ENCODE measurements at regions not wholly inside any gene's neighbourhood (a gene's known extent, or its start where the extent isn't known, plus 50 kb on each side); places are given as distances from the start of the nearest gene placed in this dataset.
"Not testable (repeated sequence)": the region's sequence is repeated elsewhere in the genome, so short reads cannot be mapped to it uniquely, and the experiment has no call there.

GRCh38 chr4:153933915-153934687 is 145.2 kb upstream of the SFRP2 start:
- no peak for DNase-seq (ENCODE audit: low spot score)

DNA sequence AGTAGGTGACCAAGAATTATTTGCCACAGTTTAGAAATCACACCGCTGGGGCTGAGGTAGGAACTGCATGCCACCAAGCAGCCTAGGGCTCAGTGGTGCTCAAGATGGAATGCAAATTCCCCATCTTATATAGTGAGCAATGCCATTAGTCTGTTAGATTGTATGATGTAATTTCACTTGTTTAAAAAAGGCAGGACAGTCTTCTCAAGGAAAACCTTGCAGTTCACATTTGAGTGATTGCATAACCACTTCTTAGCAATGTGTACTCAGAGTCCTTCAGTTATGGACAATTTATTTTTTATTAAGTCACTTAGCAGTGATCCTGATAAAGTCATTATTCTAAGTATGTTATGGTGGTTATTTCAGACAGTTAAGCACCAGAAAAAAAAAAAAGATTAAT is 142.9 kb upstream of the SFRP2 start:
- no peak for DNase-seq (ENCODE audit: low spot score)

DNA sequence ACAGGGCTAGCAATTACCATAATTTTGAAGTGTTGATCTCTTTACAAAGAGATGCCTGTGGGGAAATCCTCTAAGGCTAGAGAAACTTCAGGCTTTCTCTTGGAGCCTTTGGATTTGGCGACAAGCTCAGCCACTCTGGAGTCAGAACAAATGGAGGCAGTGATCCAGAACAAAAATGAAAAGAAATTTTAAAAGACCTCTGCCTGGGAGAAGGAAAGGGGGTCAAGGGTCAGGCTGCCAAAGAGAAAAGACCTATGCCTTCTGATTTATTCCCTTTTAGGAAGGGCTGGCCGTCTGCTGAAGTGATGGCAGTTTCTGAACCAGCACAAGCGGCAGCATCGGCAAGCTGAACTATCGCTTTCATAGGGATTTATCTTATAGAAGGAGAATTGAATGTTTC is 140.8 kb upstream of the SFRP2 start:
- no peak for DNase-seq (ENCODE audit: low spot score)

DNA sequence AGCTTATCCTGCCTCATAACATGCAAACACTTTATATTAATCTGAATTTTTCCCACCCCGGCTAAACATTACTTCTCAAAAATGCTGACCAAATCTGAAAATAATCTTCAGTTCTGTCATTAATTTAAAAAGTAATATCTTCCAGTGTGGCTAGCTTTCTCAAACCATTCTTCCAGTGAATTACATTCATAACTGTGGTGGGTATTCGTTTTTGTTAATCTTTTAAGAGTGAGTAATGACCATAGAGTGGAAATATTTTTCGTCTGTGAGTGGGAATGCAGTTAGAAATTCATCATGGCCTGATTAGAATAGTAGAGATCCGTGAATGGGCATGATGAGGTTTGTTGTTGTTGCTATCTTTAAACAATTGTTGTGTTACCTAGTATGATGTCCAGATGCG is 138.6 kb upstream of the SFRP2 start:
- DNase-seq (ENCODE audit: low spot score): no peak

DNA sequence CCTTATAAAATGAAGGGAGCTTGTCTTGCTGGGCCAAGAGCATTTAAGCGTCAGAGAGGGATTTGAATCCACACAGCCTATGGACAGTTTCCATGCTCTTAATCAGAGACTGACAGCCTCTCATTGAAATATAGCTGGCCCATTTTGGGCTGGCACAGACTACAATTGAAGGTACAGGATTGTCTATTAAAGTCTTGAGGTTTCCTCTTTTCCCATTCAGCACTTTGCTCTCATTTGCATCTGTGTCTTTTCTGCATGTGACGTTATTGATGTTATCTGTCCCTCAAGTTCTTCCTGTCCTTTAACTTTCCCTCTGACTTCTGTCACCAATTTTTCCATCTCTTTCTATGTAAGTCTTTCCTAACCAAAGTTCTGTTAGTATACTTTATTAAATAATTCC is 133.3 kb upstream of the SFRP2 start:
- DNase-seq (ENCODE audit: low spot score): no peak

GRCh38 chr4:153919667-153920066 is 130.8 kb upstream of the SFRP2 start:
- no peak for DNase-seq (ENCODE audit: low spot score)

- DNase-seq (ENCODE audit: low spot score): no peak
Measured at GRCh38 chr4:153916273-153916755, 127.4 kb upstream of the SFRP2 start.

- DNase-seq (ENCODE audit: low spot score): no peak
Measured at GRCh38 chr4:153912301-153912700, 123.4 kb upstream of the SFRP2 start.

DNA sequence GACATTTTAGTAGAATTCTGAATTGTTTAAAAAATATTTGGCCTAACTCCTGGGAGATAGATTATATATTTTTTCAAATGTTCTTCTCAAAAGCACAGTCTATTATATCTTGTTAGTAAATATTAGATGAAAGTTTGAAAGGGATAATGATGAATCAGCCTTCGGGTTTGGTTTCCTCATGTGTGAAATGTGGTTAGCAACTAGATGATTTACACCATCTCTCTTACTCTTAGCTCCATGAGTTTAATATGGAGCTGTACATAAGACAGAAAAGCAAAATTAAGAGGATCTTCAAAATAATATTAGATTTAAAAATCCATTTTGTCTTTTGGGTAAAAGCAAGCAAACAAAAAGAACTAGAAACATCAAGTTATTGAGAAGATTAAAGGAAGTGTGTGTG is 120.8 kb upstream of the SFRP2 start:
- DNase-seq (ENCODE audit: low spot score): no peak

DNA sequence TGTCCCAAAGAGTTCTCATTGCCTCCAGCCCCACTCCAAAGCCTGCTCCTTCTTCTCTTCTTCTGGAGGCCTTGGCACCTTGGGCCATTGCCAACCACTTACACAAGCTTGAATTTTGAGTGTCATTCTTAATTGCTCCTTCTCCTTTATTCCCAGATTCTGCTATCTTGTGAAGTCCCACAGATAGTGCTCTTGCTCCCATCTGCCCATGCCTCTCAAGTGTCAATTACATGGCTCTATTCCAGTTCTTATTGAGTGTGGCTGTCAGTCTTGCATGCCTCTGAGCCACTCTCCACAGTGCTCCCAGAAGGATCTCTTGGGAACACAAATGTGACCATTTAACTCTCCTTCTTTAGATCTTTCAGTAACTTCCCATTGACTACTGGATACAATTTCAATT is 117.3 kb upstream of the SFRP2 start:
- DNase-seq (ENCODE audit: low spot score): no peak

DNA sequence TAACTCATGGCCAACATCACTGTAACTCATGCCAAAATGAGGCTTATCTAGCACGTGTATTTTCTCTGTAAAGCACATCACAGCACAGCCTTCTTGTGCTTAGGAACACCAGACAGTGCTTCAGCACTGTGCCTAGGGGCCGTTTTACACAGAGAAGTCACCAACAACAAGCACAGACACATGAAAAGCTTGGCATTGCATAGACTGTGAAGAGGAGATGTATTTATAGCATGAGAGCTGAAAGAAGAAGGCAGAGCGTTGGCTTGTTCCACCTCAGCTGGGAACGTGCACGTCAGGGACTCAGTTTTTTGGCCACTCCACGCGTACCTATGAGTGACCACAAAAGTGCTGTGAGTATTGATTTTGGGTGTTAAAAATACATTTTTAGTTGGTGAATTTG is 116.3 kb upstream of the SFRP2 start:
- DNase-seq (ENCODE audit: low spot score): no peak

DNA sequence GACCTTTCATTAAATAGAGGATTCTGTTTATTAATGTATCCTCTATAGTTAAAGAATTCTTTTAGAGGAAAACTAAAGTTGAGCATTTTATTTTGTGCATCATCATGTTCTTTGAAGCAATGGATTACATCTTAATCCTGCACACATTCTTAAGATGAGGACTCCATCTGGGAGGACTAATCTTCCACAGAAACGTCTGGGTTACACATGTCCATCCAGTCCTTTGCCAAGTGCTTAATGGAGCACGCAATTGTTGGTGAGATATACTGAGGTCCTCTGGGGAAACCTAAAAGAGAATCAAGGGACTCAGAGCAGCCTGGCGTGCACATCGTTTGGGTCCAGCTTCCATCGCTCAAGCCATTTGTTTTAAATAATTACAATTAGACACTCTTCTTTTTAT is 115.1 kb upstream of the SFRP2 start:
- DNase-seq (ENCODE audit: low spot score): no peak

DNA sequence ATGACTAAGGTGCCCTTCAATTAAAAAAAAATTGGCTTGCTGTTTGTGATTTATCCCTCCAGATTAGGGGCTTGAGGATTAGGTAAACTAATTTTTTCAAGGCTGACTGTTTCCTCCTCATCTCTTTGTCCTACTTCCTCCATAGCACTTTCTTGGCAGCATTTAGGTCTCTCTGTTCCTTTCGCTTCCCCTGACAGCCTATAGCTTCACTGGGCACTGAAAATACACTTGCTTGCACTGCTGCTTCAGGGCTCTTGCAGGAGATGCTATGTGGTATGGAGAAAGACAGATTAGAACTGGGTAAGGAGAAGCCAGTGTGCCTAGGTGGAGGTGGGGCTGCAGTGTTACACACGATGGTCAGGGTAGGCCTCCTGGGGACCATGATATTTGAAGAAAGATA is 112.3 kb upstream of the SFRP2 start:
- DNase-seq (ENCODE audit: low spot score): no peak

- DNase-seq (ENCODE audit: low spot score): no peak
Measured at GRCh38 chr4:153900426-153900825, 111.5 kb upstream of the SFRP2 start.

GRCh38 chr4:153890761-153891160 is 101.9 kb upstream of the SFRP2 start:
- DNase-seq (ENCODE audit: low spot score): no peak

DNA sequence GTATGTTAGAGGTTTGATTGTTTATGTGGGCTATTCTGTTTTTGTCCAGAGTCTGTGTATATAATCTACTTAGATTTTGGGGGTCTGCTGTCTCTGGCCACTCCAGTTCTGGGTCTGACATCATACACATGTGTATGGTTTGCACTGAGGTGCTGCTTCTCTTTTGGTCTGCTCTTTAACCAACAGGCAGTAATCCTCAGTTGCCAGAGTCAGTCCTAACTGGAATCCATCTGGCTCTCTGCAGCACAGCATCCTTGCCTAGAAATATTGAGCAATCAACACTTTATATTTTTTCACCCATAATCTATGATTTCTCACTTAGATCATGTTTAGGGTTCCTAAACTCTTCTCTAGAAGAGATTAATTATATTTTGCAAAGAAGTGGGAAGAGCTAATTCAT is 98.3 kb upstream of the SFRP2 start:
- no peak for DNase-seq (ENCODE audit: low spot score)

GRCh38 chr4:153884325-153884724 is 95.4 kb upstream of the SFRP2 start:
- DNase-seq (ENCODE audit: low spot score): no peak

DNA sequence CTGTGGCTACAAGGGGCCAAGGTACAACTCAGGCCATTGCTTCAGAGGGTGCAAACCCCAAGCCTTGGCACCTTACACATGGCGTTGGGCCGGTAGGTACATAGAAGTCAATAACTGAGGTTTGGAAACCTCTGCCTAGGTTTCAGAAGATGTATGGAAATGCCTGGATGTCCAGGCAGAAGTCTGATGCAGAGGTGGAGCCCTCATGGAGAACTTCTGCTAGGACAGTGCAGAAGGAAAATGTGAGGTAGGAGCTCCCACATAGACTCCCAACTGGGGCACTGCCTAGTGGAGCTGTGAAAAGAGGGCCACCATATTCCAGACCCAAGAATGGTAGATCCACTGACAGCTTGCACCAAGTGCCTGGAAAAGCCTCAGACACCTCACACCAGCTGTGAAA is 92.1 kb upstream of the SFRP2 start:
- no peak for DNase-seq (ENCODE audit: low spot score)

- DNase-seq (ENCODE audit: low spot score): no peak
Measured at GRCh38 chr4:153877898-153878297, 89.0 kb upstream of the SFRP2 start.

GRCh38 chr4:153873741-153874140 is 84.9 kb upstream of the SFRP2 start:
- no peak for DNase-seq (ENCODE audit: low spot score)

- not testable (repeated sequence) for DNase-seq (ENCODE audit: low spot score)
Measured at GRCh38 chr4:153866766-153867165, 77.9 kb upstream of the SFRP2 start.

DNA sequence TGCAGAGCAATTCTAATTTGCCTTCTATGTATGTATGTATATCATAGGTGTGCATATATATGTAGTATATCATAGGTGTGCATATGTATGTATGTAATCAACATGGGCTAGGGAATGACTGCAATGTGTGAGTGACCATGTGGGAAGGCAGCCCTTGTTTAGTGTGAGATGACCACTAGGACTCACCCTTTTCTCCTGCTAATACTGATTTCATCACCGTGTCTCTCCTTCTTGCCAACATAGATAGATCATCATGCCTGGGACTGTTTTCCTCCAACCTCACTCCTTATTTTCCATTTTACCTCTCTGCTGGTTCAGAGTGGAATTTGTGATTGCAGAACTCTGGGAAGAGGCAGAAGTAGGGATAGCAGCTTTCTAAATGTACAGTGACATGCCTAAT is 63.6 kb upstream of the SFRP2 start:
- DNase-seq (ENCODE audit: low spot score): no peak

GRCh38 chr4:153850533-153851280 is 61.8 kb upstream of the SFRP2 start:
- DNase-seq (ENCODE audit: low spot score): no peak

GRCh38 chr4:153844144-153844543 is 55.3 kb upstream of the SFRP2 start:
- DNase-seq (ENCODE audit: low spot score): no peak
